ENCODE measurements at regions not wholly inside any gene's neighbourhood (a gene's known extent, or its start where the extent isn't known, plus 50 kb on each side); places are given as distances from the start of the nearest gene placed in this dataset.

GRCh38 chr4:38611676-38612075, 52.3 kb upstream of the KLF3 start:
- H3K9ac ChIP-seq (ENCODE audit: low read length): no peak overlapping the region
- H4K20me1 ChIP-seq (ENCODE audit: insufficient read depth): no peaks in the 10 kb centered on the region
- TF ChIP-seq POLR2AphosphoS5 (IDR thresholded peaks at IDR 0.05): no peak
- TF ChIP-seq EZH2 (IDR thresholded peaks at IDR 0.05; ENCODE audit: borderline replicate concordance, insufficient read depth, low read length, poor library complexity, severe bottlenecking): no peak
- TF ChIP-seq TAF1 (IDR thresholded peaks at IDR 0.05; ENCODE audit: low read depth): no peak
- no peak for TF ChIP-seq REST (IDR thresholded peaks at IDR 0.05; ENCODE audit: borderline replicate concordance)
- TF ChIP-seq CTCF (IDR thresholded peaks at IDR 0.05; ENCODE audit: poor library complexity, severe bottlenecking): no peak
- TF ChIP-seq EP300 (conservative IDR thresholded peaks at IDR 0.05; ENCODE audit: poor library complexity, severe bottlenecking): no peak
- no peaks in the 10 kb centered on the region for H3K9me2 ChIP-seq (ENCODE audit: insufficient read depth, low read length)
- no peak overlapping the region for H3K4me2 ChIP-seq (ENCODE audit: low read length)
- no peaks in the 10 kb centered on the region for H3F3A ChIP-seq (ENCODE audit: insufficient read depth, low read length, poor library complexity, severe bottlenecking)
- H3K27me3 ChIP-seq (ENCODE audit: insufficient read depth, low read depth, low read length): no peaks in the 10 kb centered on the region
- H3K36me3 ChIP-seq (ENCODE audit: insufficient read depth, low read length): no peaks in the 10 kb centered on the region
- H2AFZ ChIP-seq (ENCODE audit: low read depth, low read length): no peak overlapping the region
- no peak overlapping the region for H3K27ac ChIP-seq (ENCODE audit: low read length)
- H3K79me2 ChIP-seq (replicated peaks; ENCODE audit: insufficient read depth, low read length): no peaks in the 10 kb centered on the region
- no peak overlapping the region for H3K4me3 ChIP-seq (ENCODE audit: low read length)
- no peaks in the 10 kb centered on the region for H3K9me3 ChIP-seq (ENCODE audit: low read length)

DNA sequence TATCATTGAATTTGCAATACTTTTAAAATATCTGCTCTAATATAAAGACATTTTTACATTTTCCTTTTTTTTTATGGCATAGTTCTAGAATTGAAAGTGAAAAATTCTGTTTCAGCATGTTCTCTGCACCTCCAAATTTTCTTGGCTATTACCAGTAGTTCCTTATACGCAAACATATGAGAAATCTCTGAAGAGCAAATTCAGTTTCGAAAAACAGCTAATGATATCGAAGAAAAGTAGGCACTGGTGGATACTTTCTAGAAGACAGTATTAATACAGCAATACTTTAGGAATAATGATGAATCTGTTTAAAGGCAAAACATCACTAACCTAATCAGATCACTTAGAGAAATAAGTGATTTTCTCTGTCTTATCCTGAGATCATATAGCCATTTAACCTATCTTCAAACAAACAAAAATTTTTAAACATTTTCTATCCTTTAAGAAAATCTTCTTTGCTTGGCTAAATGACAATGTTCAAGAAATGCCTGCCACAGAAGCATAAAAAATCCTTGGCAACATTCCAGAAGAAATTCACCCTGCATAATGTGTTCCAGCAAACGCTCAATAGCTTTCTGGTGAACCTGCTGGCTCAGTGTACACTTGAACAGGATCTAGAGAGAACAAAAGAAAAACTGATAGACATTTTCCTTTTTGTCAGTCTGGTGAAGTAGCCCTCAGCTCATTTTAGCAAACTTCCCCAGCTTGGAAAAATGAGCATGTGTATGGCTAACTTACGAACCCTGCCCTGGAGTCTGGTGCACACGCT, 51.2 kb upstream of the KLF3 start:
- no peak overlapping the region for H3K9ac ChIP-seq (ENCODE audit: low read length)
- no peaks in the 10 kb centered on the region for H3F3A ChIP-seq (ENCODE audit: insufficient read depth, low read length, poor library complexity, severe bottlenecking)
- no peaks in the 10 kb centered on the region for H3K9me2 ChIP-seq (ENCODE audit: insufficient read depth, low read length)
- H3K36me3 ChIP-seq (ENCODE audit: insufficient read depth, low read length): no peaks in the 10 kb centered on the region
- H3K27ac ChIP-seq (ENCODE audit: low read length): no peak overlapping the region
- no peaks in the 10 kb centered on the region for H3K9me3 ChIP-seq (ENCODE audit: low read length)
- H3K27me3 ChIP-seq (ENCODE audit: insufficient read depth, low read depth, low read length): no peaks in the 10 kb centered on the region
- no peaks in the 10 kb centered on the region for H4K20me1 ChIP-seq (ENCODE audit: insufficient read depth)
- TF ChIP-seq CTCF (IDR thresholded peaks at IDR 0.05; ENCODE audit: poor library complexity, severe bottlenecking) (no peak), MXI1 (conservative IDR thresholded peaks at IDR 0.05; ENCODE audit: poor library complexity, severe bottlenecking) (no peak), REST (IDR thresholded peaks at IDR 0.05; ENCODE audit: borderline replicate concordance) (no peak), EP300 (conservative IDR thresholded peaks at IDR 0.05; ENCODE audit: poor library complexity, severe bottlenecking) (no peak), SMC3 (conservative IDR thresholded peaks at IDR 0.05; ENCODE audit: poor library complexity) (no peak), POLR2AphosphoS5 (IDR thresholded peaks at IDR 0.05) (no peak), TAF1 (IDR thresholded peaks at IDR 0.05; ENCODE audit: low read depth) (no peak), EZH2 (IDR thresholded peaks at IDR 0.05; ENCODE audit: borderline replicate concordance, insufficient read depth, low read length, poor library complexity, severe bottlenecking) (no peak), RAD21 (conservative IDR thresholded peaks at IDR 0.05) (no peak)
- no peaks in the 10 kb centered on the region for H3K79me2 ChIP-seq (replicated peaks; ENCODE audit: insufficient read depth, low read length)
- no peak overlapping the region for H2AFZ ChIP-seq (ENCODE audit: low read depth, low read length)
- H3K4me3 ChIP-seq (ENCODE audit: low read length): no peak overlapping the region
- H3K4me2 ChIP-seq (ENCODE audit: low read length): no peak overlapping the region
